ENCODE measurements at regions not wholly inside any gene's neighbourhood (a gene's known extent, or its start where the extent isn't known, plus 50 kb on each side); places are given as distances from the start of the nearest gene placed in this dataset.

DNA sequence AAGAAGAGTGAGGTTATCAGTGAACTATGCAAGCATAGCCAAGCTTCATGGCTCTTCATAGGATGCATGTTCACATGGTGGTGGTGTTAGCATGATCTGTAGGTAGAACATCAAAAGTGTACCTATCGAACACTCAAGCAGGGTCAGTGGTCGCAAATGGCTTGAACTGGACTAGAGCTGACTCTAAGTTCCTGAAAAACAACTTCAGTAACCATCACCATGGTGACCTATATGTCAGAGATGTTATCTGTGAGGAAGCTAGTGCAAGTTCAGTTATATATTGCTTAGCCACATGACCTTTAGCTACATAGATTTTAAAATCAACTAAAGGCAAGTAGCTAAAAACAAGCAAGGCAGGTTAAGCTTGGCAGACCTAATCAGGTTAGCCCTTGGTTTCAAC lies 163.1 kb upstream of the AGR3 start:
- TF ChIP-seq EZH2 (optimal IDR thresholded peaks at IDR 0.05; ENCODE audit: low read depth, low read length) (no peak), EZH2phosphoT487 (IDR thresholded peaks at IDR 0.05; ENCODE audit: low read length) (no peak)
- TF ChIP-seq, protein P1, sequence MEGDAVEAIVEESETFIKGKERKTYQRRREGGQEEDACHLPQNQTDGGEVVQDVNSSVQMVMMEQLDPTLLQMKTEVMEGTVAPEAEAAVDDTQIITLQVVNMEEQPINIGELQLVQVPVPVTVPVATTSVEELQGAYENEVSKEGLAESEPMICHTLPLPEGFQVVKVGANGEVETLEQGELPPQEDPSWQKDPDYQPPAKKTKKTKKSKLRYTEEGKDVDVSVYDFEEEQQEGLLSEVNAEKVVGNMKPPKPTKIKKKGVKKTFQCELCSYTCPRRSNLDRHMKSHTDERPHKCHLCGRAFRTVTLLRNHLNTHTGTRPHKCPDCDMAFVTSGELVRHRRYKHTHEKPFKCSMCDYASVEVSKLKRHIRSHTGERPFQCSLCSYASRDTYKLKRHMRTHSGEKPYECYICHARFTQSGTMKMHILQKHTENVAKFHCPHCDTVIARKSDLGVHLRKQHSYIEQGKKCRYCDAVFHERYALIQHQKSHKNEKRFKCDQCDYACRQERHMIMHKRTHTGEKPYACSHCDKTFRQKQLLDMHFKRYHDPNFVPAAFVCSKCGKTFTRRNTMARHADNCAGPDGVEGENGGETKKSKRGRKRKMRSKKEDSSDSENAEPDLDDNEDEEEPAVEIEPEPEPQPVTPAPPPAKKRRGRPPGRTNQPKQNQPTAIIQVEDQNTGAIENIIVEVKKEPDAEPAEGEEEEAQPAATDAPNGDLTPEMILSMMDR (IDR thresholded peaks at IDR 0.05; ENCODE audit: low read length) = no peak

Measured in MM.1S (cell line).